ENCODE measurements at regions not wholly inside any gene's neighbourhood (a gene's known extent, or its start where the extent isn't known, plus 50 kb on each side); places are given as distances from the start of the nearest gene placed in this dataset.
"Not testable (repeated sequence)": the region's sequence is repeated elsewhere in the genome, so short reads cannot be mapped to it uniquely, and the experiment has no call there.

- DNase-seq (ENCODE audit: low read depth in 1 of 2, low spot score in 1 of 2), result no peak
Measured at GRCh38 chr2:216932863-216933548, 73.1 kb upstream of the TNP1 start.

- DNase-seq (ENCODE audit: low read depth in 1 of 2, low spot score in 1 of 2), result no peak
Measured at GRCh38 chr2:216932113-216932862, 72.4 kb upstream of the TNP1 start.

- no peak for DNase-seq (ENCODE audit: low read depth in 1 of 2, low spot score in 1 of 2)
Measured at GRCh38 chr2:216930716-216931115, 70.9 kb upstream of the TNP1 start.

GRCh38 chr2:216929338-216929737, 69.5 kb upstream of the TNP1 start:
- DNase-seq (ENCODE audit: low read depth in 1 of 2, low spot score in 1 of 2), result not testable (repeated sequence)

GRCh38 chr2:216927163-216927562, 67.3 kb upstream of the TNP1 start:
- DNase-seq (ENCODE audit: low read depth in 1 of 2, low spot score in 1 of 2), result no peak

- no peak for DNase-seq (ENCODE audit: low read depth in 1 of 2, low spot score in 1 of 2)
Measured at GRCh38 chr2:216925636-216926366, 65.9 kb upstream of the TNP1 start.

GRCh38 chr2:216925006-216925405, 65.1 kb upstream of the TNP1 start:
- DNase-seq (ENCODE audit: low read depth in 1 of 2, low spot score in 1 of 2), result no peak

- no peak for DNase-seq (ENCODE audit: low read depth in 1 of 2, low spot score in 1 of 2)
Measured at GRCh38 chr2:216923706-216924105, 63.8 kb upstream of the TNP1 start.

- no peak for DNase-seq (ENCODE audit: low read depth in 1 of 2, low spot score in 1 of 2)
Measured at GRCh38 chr2:216922175-216922780, 62.4 kb upstream of the TNP1 start.

GRCh38 chr2:216920937-216921456, 61.1 kb upstream of the TNP1 start:
- DNase-seq (ENCODE audit: low read depth in 1 of 2, low spot score in 1 of 2), result no peak

- DNase-seq (ENCODE audit: low read depth in 1 of 2, low spot score in 1 of 2), result no peak
Measured at GRCh38 chr2:216920143-216920876, 60.4 kb upstream of the TNP1 start.

GRCh38 chr2:216918088-216918680, 58.3 kb upstream of the TNP1 start:
- no peak for DNase-seq (ENCODE audit: low read depth in 1 of 2, low spot score in 1 of 2)

GRCh38 chr2:216916956-216917650, 57.2 kb upstream of the TNP1 start:
- no peak for DNase-seq (ENCODE audit: low read depth in 1 of 2, low spot score in 1 of 2)

GRCh38 chr2:216915557-216916150, 55.8 kb upstream of the TNP1 start:
- no peak for DNase-seq (ENCODE audit: low read depth in 1 of 2, low spot score in 1 of 2)

GRCh38 chr2:216914491-216914890, 54.6 kb upstream of the TNP1 start:
- no peak for DNase-seq (ENCODE audit: low read depth in 1 of 2, low spot score in 1 of 2)

- no peak for DNase-seq (ENCODE audit: low read depth in 1 of 2, low spot score in 1 of 2)
Measured at GRCh38 chr2:216911886-216912285, 52.0 kb upstream of the TNP1 start.

GRCh38 chr2:216911008-216911407, 51.1 kb upstream of the TNP1 start:
- no peak for DNase-seq (ENCODE audit: low read depth in 1 of 2, low spot score in 1 of 2)

- DNase-seq (ENCODE audit: low read depth in 1 of 2, low spot score in 1 of 2), result no peak
Measured at GRCh38 chr2:216909541-216910210, 49.8 kb upstream of the TNP1 start.

Measured in activated CD4-positive, alpha-beta T cell treated with anti-CD3 and anti-CD28 coated beads, Interleukin-2, amount 50 U/mL, for 24 hours (primary cell).